Endothelial cell of umbilical vein (primary cell): ENCODE measurements at regions not wholly inside any gene's neighbourhood (a gene's known extent, or its start where the extent isn't known, plus 50 kb on each side); places are given as distances from the start of the nearest gene placed in this dataset.

ENCODE experiments used
- BruUV-seq: library from RNA; stranded (reverse); fragments of 400-500 nt; replicated peaks from 2 replicates; lab custom pipeline; 2021; lab: Mats Ljungman, UMichigan
- CTCF ChIA-PET: fragments of 300-600, 350-600 bp; sonication (Branson Sonifier 250); formaldehyde crosslinking; loops from one replicate; lab custom pipeline; 2021; ENCODE audit warnings: antibody characterized with exemption, inconsistent platforms; lab: Charles Lee
- POLR2A ChIA-PET: fragments of 300-600, 350-600 bp; sonication (Branson Sonifier 250); formaldehyde crosslinking; loops from one replicate; lab custom pipeline; 2021; ENCODE audit warnings: antibody characterized with exemption, inconsistent platforms; lab: Charles Lee
- DNase-seq: peaks from one replicate; pipeline ENCODE4 v3.0.0-alpha.2; 2011; ENCODE audit warnings: low read depth, low spot score
- FAIRE-seq: peaks from 2 replicates; lab custom pipeline; 2011; peaks lifted over from hg19 to GRCh38; lab: Jason Lieb, UNC
- H2AFZ ChIP-seq: 2 replicates; pipeline ENCODE4 v1.6.0; 2012; ENCODE audit warnings: low read depth, low read length, control low read depth, inconsistent platforms
- H3K27ac ChIP-seq: 2 replicates; pipeline ENCODE4 v1.5.1; 2011; ENCODE audit warnings: low read depth, mild to moderate bottlenecking, control low read depth, low read length, moderate library complexity; ENCODE audit not compliant: insufficient read depth
- H3K27me3 ChIP-seq, 2 experiments: 2 replicates each; pipeline versions ENCODE4 v1.6.0 to v1.6.1; 2011; ENCODE audit warnings: low read length in 2 of 2, mixed read lengths in 1 of 2; ENCODE audit not compliant: control insufficient read depth in 2 of 2, insufficient read depth in 2 of 2
- H3K36me3 ChIP-seq, 2 experiments: 2 replicates in 1 of 2; 3 replicates in 1 of 2; pipeline ENCODE4 v1.5.1; 2011; ENCODE audit warnings: low read length in 2 of 2, mild to moderate bottlenecking in 1 of 2, moderate library complexity in 1 of 2; ENCODE audit not compliant: control insufficient read depth in 2 of 2, insufficient read depth in 2 of 2; ENCODE audit errors: extremely low read depth in 1 of 2
- H3K4me1 ChIP-seq: 3 replicates; pipeline ENCODE4 v1.5.1; 2011; ENCODE audit warnings: mild to moderate bottlenecking, low read length; ENCODE audit not compliant: control insufficient read depth, insufficient read depth; ENCODE audit errors: extremely low read depth
- H3K4me2 ChIP-seq: 2 replicates; pipeline ENCODE4 v1.6.1; 2011; ENCODE audit warnings: low read length, control low read depth, mixed read lengths; ENCODE audit not compliant: insufficient read depth
- H3K4me3 ChIP-seq, 3 experiments: fragments of 200-600 bp in 1 of 3; sonication (generic), shearing (Covaris generic) in 1 of 3; replicated peaks in 1 of 3; 2 replicates each; pipeline ENCODE4 v1.5.1; 2011 to 2016; ENCODE audit warnings: control low read depth in 3 of 3, low read length in 3 of 3, mild to moderate bottlenecking in 2 of 3, inconsistent platforms in 1 of 3, low read depth in 1 of 3, moderate library complexity in 1 of 3; ENCODE audit not compliant: insufficient read depth in 1 of 3
- H3K79me2 ChIP-seq: 2 replicates; pipeline ENCODE4 v1.6.0; 2012; ENCODE audit warnings: low read length, inconsistent platforms; ENCODE audit not compliant: control insufficient read depth, insufficient read depth
- H3K9ac ChIP-seq: replicated peaks from 2 replicates; pipeline ENCODE3; 2011; ENCODE audit warnings: low read length, control low read depth; ENCODE audit not compliant: insufficient read depth; ENCODE audit errors: extremely low read depth
- H3K9me1 ChIP-seq: replicated peaks from 3 replicates; pipeline ENCODE4 v1.6.0; 2011; ENCODE audit warnings: mild to moderate bottlenecking, low read length; ENCODE audit not compliant: control insufficient read depth, insufficient read depth; ENCODE audit errors: extremely low read depth
- H3K9me3 ChIP-seq: replicated peaks from 2 replicates; pipeline ENCODE4 v1.5.1; 2012; ENCODE audit warnings: low read length, inconsistent platforms; ENCODE audit not compliant: control insufficient read depth, insufficient read depth
- H4K20me1 ChIP-seq: replicated peaks from 2 replicates; pipeline ENCODE3; 2011; ENCODE audit warnings: mild to moderate bottlenecking, low read length; ENCODE audit not compliant: control insufficient read depth, insufficient read depth; ENCODE audit errors: extremely low read depth
- CTCF ChIP-seq, 2 donors: IDR thresholded peaks; 1 replicate in 1 of 2; 2 replicates in 1 of 2; pipeline ENCODE4 v1.5.1; 2011; ENCODE audit warnings: low read length in 2 of 2, mild to moderate bottlenecking in 2 of 2, moderate library complexity in 2 of 2, control low read depth in 1 of 2, inconsistent platforms in 1 of 2, low read depth in 1 of 2; ENCODE audit not compliant: insufficient read depth in 1 of 2; ENCODE audit errors: extremely low read depth in 1 of 2
- EZH2 ChIP-seq: IDR thresholded peaks from 2 replicates; pipeline ENCODE4 v1.6.1; 2012; ENCODE audit warnings: borderline replicate concordance, low read depth, mild to moderate bottlenecking, moderate library complexity, low read length, inconsistent platforms; ENCODE audit not compliant: severe bottlenecking
- FOS ChIP-seq: IDR thresholded peaks from 2 replicates; pipeline ENCODE4 v1.6.1; 2011; ENCODE audit warnings: mild to moderate bottlenecking, low read length, moderate library complexity, borderline replicate concordance; ENCODE audit not compliant: insufficient read depth
- GATA2 ChIP-seq: IDR thresholded peaks from 2 replicates; pipeline ENCODE4 v1.7.0; 2011; ENCODE audit warnings: low read depth, mild to moderate bottlenecking, moderate library complexity, mixed read lengths, low read length; ENCODE audit not compliant: insufficient read length, insufficient read depth
- JUN ChIP-seq: IDR thresholded peaks from 2 replicates; pipeline ENCODE4 v1.6.1; 2011; ENCODE audit warnings: borderline replicate concordance, low read depth; ENCODE audit not compliant: insufficient read length, insufficient read depth
- MAX ChIP-seq: IDR thresholded peaks from 2 replicates; pipeline ENCODE4 v1.6.1; 2011; ENCODE audit not compliant: insufficient read depth, insufficient read length
- MYC ChIP-seq: IDR thresholded peaks from one replicate; pipeline ENCODE4 v1.6.1; 2011; ENCODE audit warnings: mild to moderate bottlenecking, low read depth, low read length
- POLR2A ChIP-seq: IDR thresholded peaks from 2 replicates; pipeline ENCODE4 v1.6.1; 2012; ENCODE audit warnings: low read depth, mild to moderate bottlenecking, control low read depth, low read length
- POLR2AphosphoS5 ChIP-seq: IDR thresholded peaks from 2 replicates; pipeline ENCODE4 v1.6.1; 2012; ENCODE audit warnings: low read depth, mild to moderate bottlenecking, control low read depth, low read length, moderate library complexity; ENCODE audit not compliant: insufficient read depth
- dilution Hi-C: fragments of 300-500 bp; cut with MboI; formaldehyde crosslinking; loops from one replicate; pipeline ENCODE4 v1.15.0; 2019; ENCODE audit warnings: low sequenced_read_pairs; ENCODE audit not compliant: extremely low pct_ligation_motif_present
- intact Hi-C: fragments of 100-400 bp; cut with micrococcal nuclease; formaldehyde crosslinking; loops from one replicate; pipeline ENCODE4 v1.10.0; 2022

- Histone ChIP-seq H3K36me3 (no peaks in the 10 kb centered on the region), H3K9ac (no peak overlapping the region), H2AFZ (no peak overlapping the region), H3K9me1 (no peaks in the 10 kb centered on the region), H3K4me3 (no peak overlapping the region), H3K4me2 (no peak overlapping the region), H3K9me3 (peaks cover 2% of the 10 kb centered on the region), H3K4me1 (no peaks in the 10 kb centered on the region), H3K79me2 (no peaks in the 10 kb centered on the region), H3K27ac (no peak overlapping the region), H3K27me3 (no peaks in the 10 kb centered on the region), H4K20me1 (no peaks in the 10 kb centered on the region)
- ChIA-PET CTCF (no interaction called here), POLR2A (no interaction called here)
- BruUV-seq: no TSS peak
- FAIRE-seq (no peak), DNase-seq (no peak)
- dilution Hi-C loops: no loop called here
- intact Hi-C loops: no loop called here
- no peak for TF ChIP-seq POLR2A
- no peak for TF ChIP-seq JUN
- no peak for TF ChIP-seq MAX
- no peak for TF ChIP-seq MYC
- TF ChIP-seq POLR2AphosphoS5: no peak
- no peak for TF ChIP-seq FOS
- no peak for TF ChIP-seq CTCF (IDR thresholded peaks at IDR 0.05; ENCODE audit: extremely low read depth in 1 of 2, insufficient read depth in 1 of 2, low read depth in 1 of 2, low read length in 2 of 2)
- no peak for TF ChIP-seq GATA2
- TF ChIP-seq EZH2: no peak
These were observed 221.3 kb downstream of the DIO2 start for GRCh38 chr14:79989990-79990389.
